ENCODE measurements at regions not wholly inside any gene's neighbourhood (a gene's known extent, or its start where the extent isn't known, plus 50 kb on each side); places are given as distances from the start of the nearest gene placed in this dataset.

DNA sequence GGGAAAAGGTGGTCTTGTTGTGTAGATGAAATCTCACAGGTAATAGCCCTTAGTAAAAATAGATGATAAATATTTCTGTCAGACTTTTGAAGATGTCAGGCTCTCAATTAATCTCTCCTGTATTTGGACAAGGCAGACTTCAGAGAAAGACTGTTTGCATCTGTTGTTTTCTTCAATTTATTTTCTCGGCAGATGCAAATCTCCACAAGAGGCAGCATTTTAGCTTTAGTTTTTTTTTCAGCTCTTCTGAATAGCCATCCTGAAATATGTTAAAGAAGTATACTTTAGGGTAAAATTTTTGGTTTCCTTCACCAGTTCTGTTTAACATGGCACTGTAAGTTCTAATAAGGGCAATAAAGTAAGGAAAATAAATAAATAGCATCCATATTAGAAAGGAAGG, 685.1 kb downstream of the SI start:
- Histone ChIP-seq H3K4me1 (ENCODE audit: control insufficient read depth in 1 of 2, insufficient read depth in 2 of 2, low read length in 2 of 2) (no peaks in the 10 kb centered on the region), H3K36me3 (ENCODE audit: control insufficient read depth in 1 of 2, insufficient read depth in 2 of 2, low read length in 1 of 2) (no peaks in the 10 kb centered on the region), H3K9me3 (ENCODE audit: control insufficient read depth, low read length) (no peaks in the 10 kb centered on the region), H3K4me3 (ENCODE audit: low read length in 2 of 2) (no peak overlapping the region), H3K27me3 (ENCODE audit: control insufficient read depth in 1 of 2, insufficient read depth in 2 of 2, low read length in 1 of 2) (no peaks in the 10 kb centered on the region), H3K27ac (ENCODE audit: low read depth in 1 of 2, low read length in 2 of 2) (no peak overlapping the region)
- intact Hi-C loops (cut with DNase I), result no loop called here
- no peak for ATAC-seq (ENCODE audit: low FRiP score)
- WGBS, 2 donors, result 71 to 73% methylated on average over 1 of the region's 1 CpG
- no peak for DNase-seq

DNA sequence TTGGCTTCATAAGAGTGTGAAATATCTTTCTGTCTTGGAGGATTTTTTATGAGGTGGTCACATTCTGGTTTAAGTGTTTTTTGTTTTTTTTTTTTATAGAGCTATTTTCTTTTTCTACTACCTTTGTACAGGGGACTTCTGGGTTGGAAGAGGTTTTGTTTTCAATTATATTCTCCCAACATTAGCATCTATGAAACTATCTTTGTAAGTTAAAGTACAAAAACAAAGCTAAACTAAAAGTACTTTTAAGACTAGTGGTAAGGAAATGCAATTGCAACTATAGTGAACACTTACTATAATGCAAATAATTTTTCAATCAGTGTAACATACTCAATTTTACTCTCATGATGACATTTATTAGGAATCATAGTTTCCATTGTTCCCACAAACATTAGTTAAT, 688.2 kb downstream of the SI start:
- Histone ChIP-seq H3K27ac (ENCODE audit: low read depth in 1 of 2, low read length in 2 of 2) (no peak overlapping the region), H3K27me3 (ENCODE audit: control insufficient read depth in 1 of 2, insufficient read depth in 2 of 2, low read length in 1 of 2) (no peaks in the 10 kb centered on the region), H3K9me3 (ENCODE audit: control insufficient read depth, low read length) (no peaks in the 10 kb centered on the region), H3K4me3 (ENCODE audit: low read length in 2 of 2) (no peak overlapping the region), H3K36me3 (ENCODE audit: control insufficient read depth in 1 of 2, insufficient read depth in 2 of 2, low read length in 1 of 2) (no peaks in the 10 kb centered on the region), H3K4me1 (ENCODE audit: control insufficient read depth in 1 of 2, insufficient read depth in 2 of 2, low read length in 2 of 2) (no peaks in the 10 kb centered on the region)
- ATAC-seq (ENCODE audit: low FRiP score) (no peak), DNase-seq (no peak)
- intact Hi-C loops (cut with DNase I), result no loop called here

DNA sequence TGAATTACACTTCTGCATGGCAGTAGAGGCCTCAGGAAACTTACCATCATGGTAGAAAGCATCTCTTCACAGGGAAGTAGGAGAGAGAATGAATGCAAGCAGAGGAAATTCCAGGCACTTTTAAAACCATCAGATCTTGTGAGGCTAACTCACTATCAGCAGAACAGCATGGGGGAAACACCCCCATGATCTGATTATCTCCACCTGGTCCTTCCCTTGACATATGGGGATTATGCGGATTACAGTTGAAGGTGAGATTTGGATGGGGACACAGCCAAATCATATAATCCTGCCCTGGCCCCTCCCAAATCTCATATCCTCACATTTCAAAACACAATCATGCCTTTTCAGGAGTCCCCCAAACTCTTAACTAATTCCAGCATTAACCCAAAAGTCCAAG, 691.1 kb downstream of the SI start:
- Histone ChIP-seq H3K27me3 (ENCODE audit: control insufficient read depth in 1 of 2, insufficient read depth in 2 of 2, low read length in 1 of 2) (no peaks in the 10 kb centered on the region), H3K4me3 (ENCODE audit: low read length in 2 of 2) (no peak overlapping the region), H3K27ac (ENCODE audit: low read depth in 1 of 2, low read length in 2 of 2) (no peak overlapping the region), H3K36me3 (ENCODE audit: control insufficient read depth in 1 of 2, insufficient read depth in 2 of 2, low read length in 1 of 2) (no peaks in the 10 kb centered on the region), H3K9me3 (ENCODE audit: control insufficient read depth, low read length) (no peaks in the 10 kb centered on the region), H3K4me1 (ENCODE audit: control insufficient read depth in 1 of 2, insufficient read depth in 2 of 2, low read length in 2 of 2) (no peaks in the 10 kb centered on the region)
- ATAC-seq (ENCODE audit: low FRiP score), result no peak
- 98 to 100% methylated on average over 1 of the region's 1 CpG for WGBS, 2 donors
- intact Hi-C loops (cut with DNase I), result no loop called here
- DNase-seq, result no peak

DNA sequence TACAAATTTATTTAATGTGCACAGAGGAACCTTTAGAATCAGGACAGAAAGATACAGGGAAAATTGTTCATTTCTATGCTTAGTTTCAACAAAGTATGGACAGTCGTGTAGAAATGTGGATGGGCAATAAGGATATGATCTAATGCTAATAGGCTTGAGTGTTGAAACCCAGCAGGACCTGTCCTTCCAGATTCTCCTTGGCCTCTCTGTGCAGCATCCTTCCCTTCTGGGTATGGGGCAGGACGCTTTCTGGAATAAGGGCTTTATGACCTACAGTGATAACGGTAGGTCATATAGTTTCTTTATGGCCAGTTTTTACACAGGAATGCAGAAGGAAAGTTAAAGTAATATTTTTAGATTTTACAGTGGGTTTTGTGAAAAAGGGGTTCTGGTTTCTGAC, 698.1 kb downstream of the SI start:
- H3K27me3 ChIP-seq (ENCODE audit: control insufficient read depth in 1 of 2, insufficient read depth in 2 of 2, low read length in 1 of 2), result no peaks in the 10 kb centered on the region
- intact Hi-C loops (cut with DNase I), result no loop called here
- 92 to 93% methylated on average over 3 of the region's 3 CpGs for WGBS, 2 donors
- no peaks in the 10 kb centered on the region for H3K9me3 ChIP-seq (ENCODE audit: control insufficient read depth, low read length)
- H3K36me3 ChIP-seq (ENCODE audit: control insufficient read depth in 1 of 2, insufficient read depth in 2 of 2, low read length in 1 of 2), result no peaks in the 10 kb centered on the region
- H3K4me1 ChIP-seq (ENCODE audit: control insufficient read depth in 1 of 2, insufficient read depth in 2 of 2, low read length in 2 of 2), result no peaks in the 10 kb centered on the region
- H3K27ac ChIP-seq (ENCODE audit: low read depth in 1 of 2, low read length in 2 of 2), result no peak overlapping the region
- ATAC-seq (ENCODE audit: low FRiP score) (no peak), DNase-seq (no peak)
- no peak overlapping the region for H3K4me3 ChIP-seq (ENCODE audit: low read length in 2 of 2)

DNA sequence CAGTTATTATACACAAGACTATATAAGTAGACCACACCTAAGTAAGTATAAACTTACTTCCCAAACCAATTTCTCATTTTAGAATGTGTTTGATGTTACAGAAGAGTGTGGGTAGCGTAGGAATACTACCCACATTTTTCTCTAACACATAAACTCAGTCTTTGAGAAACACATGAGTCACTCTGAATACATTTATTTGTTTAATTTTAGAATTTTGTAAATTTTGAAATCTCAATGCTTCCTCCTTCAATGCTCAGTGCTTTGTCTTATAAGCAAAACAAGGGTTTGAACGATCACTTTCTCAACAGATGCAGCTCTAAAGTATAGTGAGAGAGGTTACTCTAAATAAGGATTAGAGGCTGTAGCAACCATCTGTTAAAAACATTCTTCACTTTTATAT, 700.8 kb downstream of the SI start:
- H3K27me3 ChIP-seq (ENCODE audit: control insufficient read depth in 1 of 2, insufficient read depth in 2 of 2, low read length in 1 of 2), result no peaks in the 10 kb centered on the region
- no peaks in the 10 kb centered on the region for H3K4me1 ChIP-seq (ENCODE audit: control insufficient read depth in 1 of 2, insufficient read depth in 2 of 2, low read length in 2 of 2)
- no peaks in the 10 kb centered on the region for H3K36me3 ChIP-seq (ENCODE audit: control insufficient read depth in 1 of 2, insufficient read depth in 2 of 2, low read length in 1 of 2)
- 52 to 78% methylated on average over 2 of the region's 2 CpGs for WGBS, 2 donors
- intact Hi-C loops (cut with DNase I), result no loop called here
- ATAC-seq (ENCODE audit: low FRiP score) (no peak), DNase-seq (no peak)
- no peak overlapping the region for H3K4me3 ChIP-seq (ENCODE audit: low read length in 2 of 2)
- no peak overlapping the region for H3K27ac ChIP-seq (ENCODE audit: low read depth in 1 of 2, low read length in 2 of 2)
- H3K9me3 ChIP-seq (ENCODE audit: control insufficient read depth, low read length), result no peaks in the 10 kb centered on the region

DNA sequence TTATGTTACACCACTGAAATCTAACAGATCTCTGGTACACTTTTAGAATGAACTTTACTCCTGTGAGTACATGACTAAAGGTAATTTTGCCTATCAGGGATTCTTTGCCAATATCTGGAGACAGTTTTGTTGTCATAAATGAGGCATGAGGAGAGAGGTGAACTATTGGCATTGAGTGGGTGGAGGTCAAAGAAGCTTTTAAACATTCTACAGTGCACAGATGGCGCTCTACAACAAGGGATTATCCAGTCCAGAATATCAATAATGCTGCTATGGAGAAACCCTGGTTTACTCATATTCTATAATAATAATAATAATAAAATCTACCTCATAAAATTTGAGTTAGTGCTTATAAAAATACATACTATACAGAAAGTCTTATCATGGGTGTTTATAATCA, 702.3 kb downstream of the SI start:
- no peak overlapping the region for H3K27ac ChIP-seq (ENCODE audit: low read depth in 1 of 2, low read length in 2 of 2)
- H3K9me3 ChIP-seq (ENCODE audit: control insufficient read depth, low read length), result no peaks in the 10 kb centered on the region
- intact Hi-C loops (cut with DNase I), result no loop called here
- no peaks in the 10 kb centered on the region for H3K36me3 ChIP-seq (ENCODE audit: control insufficient read depth in 1 of 2, insufficient read depth in 2 of 2, low read length in 1 of 2)
- no peak overlapping the region for H3K4me3 ChIP-seq (ENCODE audit: low read length in 2 of 2)
- H3K4me1 ChIP-seq (ENCODE audit: control insufficient read depth in 1 of 2, insufficient read depth in 2 of 2, low read length in 2 of 2), result no peaks in the 10 kb centered on the region
- DNase-seq (no peak), ATAC-seq (ENCODE audit: low FRiP score) (no peak)
- WGBS, 2 donors, result 94 to 97% methylated on average over 1 of the region's 1 CpG
- no peaks in the 10 kb centered on the region for H3K27me3 ChIP-seq (ENCODE audit: control insufficient read depth in 1 of 2, insufficient read depth in 2 of 2, low read length in 1 of 2)

DNA sequence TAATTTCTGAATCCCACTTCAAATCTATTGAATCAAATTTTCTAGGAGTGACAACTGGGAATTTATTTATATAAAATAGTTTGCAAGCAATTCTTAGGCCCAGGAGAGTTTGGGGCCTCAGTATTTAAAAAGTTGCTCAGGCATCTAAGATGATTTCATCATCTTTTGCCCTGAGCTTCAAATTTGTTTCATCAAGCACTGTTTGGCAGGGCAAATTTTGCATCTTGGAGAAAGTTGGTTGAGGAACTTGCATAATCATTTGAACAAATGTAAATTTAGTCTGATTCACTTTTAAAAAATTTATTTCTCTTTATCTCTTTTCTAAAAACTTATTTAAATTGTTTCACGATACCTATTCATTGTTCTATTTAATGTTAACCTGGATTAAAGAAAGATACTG, 702.8 kb downstream of the SI start:
- WGBS, 2 donors, result 57 to 92% methylated on average over 1 of the region's 1 CpG
- Histone ChIP-seq H3K4me3 (ENCODE audit: low read length in 2 of 2) (no peak overlapping the region), H3K27me3 (ENCODE audit: control insufficient read depth in 1 of 2, insufficient read depth in 2 of 2, low read length in 1 of 2) (no peaks in the 10 kb centered on the region), H3K27ac (ENCODE audit: low read depth in 1 of 2, low read length in 2 of 2) (no peak overlapping the region), H3K4me1 (ENCODE audit: control insufficient read depth in 1 of 2, insufficient read depth in 2 of 2, low read length in 2 of 2) (no peaks in the 10 kb centered on the region), H3K36me3 (ENCODE audit: control insufficient read depth in 1 of 2, insufficient read depth in 2 of 2, low read length in 1 of 2) (no peaks in the 10 kb centered on the region), H3K9me3 (ENCODE audit: control insufficient read depth, low read length) (no peaks in the 10 kb centered on the region)
- intact Hi-C loops (cut with DNase I), result no loop called here
- ATAC-seq (ENCODE audit: low FRiP score) (no peak), DNase-seq (no peak)

DNA sequence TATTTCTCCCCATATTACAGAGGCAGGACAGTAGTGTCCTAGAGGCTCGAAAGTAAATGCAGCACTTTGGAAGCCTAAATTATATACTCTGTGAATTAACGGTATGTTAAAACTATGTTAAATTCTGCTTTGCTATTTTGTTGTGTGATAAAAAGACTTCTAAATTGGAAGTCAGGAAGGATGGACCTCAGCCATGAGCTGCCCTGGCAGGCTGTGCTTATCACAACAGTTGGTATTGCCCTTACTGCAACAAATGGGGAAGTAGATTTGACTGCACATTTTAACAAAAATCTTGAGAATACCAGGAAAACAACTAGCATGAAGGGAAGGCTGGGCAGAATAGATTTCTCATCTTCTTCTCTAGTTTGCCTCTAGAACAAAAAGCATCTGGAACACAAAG, 706.6 kb downstream of the SI start:
- DNase-seq (no peak), ATAC-seq (ENCODE audit: low FRiP score) (no peak)
- 39 to 54% methylated on average over 2 of the region's 2 CpGs for WGBS, 2 donors
- H3K27ac ChIP-seq (ENCODE audit: low read depth in 1 of 2, low read length in 2 of 2), result no peak overlapping the region
- no peak overlapping the region for H3K4me3 ChIP-seq (ENCODE audit: low read length in 2 of 2)
- H3K9me3 ChIP-seq (ENCODE audit: control insufficient read depth, low read length), result no peaks in the 10 kb centered on the region
- no peaks in the 10 kb centered on the region for H3K4me1 ChIP-seq (ENCODE audit: control insufficient read depth in 1 of 2, insufficient read depth in 2 of 2, low read length in 2 of 2)
- intact Hi-C loops (cut with DNase I), result no loop called here
- no peaks in the 10 kb centered on the region for H3K27me3 ChIP-seq (ENCODE audit: control insufficient read depth in 1 of 2, insufficient read depth in 2 of 2, low read length in 1 of 2)
- H3K36me3 ChIP-seq (ENCODE audit: control insufficient read depth in 1 of 2, insufficient read depth in 2 of 2, low read length in 1 of 2), result no peaks in the 10 kb centered on the region

DNA sequence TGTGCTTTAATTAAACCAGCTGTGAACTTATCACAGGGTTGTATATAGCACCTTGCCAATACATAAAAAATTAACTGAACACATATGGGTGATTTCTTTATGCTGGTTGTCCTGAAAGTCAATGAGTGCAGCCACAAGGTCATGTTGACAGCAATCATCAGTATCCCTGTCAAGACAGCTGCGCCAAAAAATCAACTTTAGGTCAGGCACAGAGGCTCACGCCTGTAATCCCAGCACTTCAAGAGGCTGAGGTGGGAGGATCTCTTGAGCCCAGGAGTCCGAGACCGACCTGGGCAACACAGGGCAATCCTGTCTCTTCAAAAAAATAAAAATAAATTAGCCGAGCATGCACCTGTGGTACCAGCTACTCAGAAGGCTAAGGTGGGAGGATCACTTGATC, 707.3 kb downstream of the SI start:
- Histone ChIP-seq H3K4me1 (ENCODE audit: control insufficient read depth in 1 of 2, insufficient read depth in 2 of 2, low read length in 2 of 2) (no peaks in the 10 kb centered on the region), H3K9me3 (ENCODE audit: control insufficient read depth, low read length) (no peaks in the 10 kb centered on the region), H3K27me3 (ENCODE audit: control insufficient read depth in 1 of 2, insufficient read depth in 2 of 2, low read length in 1 of 2) (no peaks in the 10 kb centered on the region), H3K4me3 (ENCODE audit: low read length in 2 of 2) (no peak overlapping the region), H3K36me3 (ENCODE audit: control insufficient read depth in 1 of 2, insufficient read depth in 2 of 2, low read length in 1 of 2) (no peaks in the 10 kb centered on the region), H3K27ac (ENCODE audit: low read depth in 1 of 2, low read length in 2 of 2) (no peak overlapping the region)
- ATAC-seq (ENCODE audit: low FRiP score) (no peak), DNase-seq (no peak)
- WGBS, 2 donors, result 80 to 83% methylated on average over 5 of the region's 5 CpGs
- intact Hi-C loops (cut with DNase I), result no loop called here

DNA sequence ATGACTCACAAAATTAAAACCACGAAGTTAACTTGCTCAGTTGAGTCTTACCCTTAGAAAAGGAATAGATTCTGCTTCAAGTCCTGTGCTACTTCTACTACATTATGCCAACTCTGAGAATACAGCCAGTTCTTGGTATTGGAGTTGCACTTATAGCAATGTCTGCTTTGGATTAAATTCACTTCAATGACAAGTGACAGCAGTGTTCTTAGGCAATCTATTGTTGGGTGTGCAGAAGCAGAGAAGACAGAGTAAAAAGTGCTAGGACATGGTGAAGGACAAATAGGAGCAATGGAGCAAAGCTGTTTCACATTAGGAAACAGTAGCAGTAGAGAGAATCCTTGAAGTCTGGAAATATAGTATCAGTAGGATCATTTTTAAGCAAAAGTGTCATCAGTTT, 713.1 kb downstream of the SI start:
- Histone ChIP-seq H3K27me3 (ENCODE audit: control insufficient read depth in 1 of 2, insufficient read depth in 2 of 2, low read length in 1 of 2) (no peaks in the 10 kb centered on the region), H3K36me3 (ENCODE audit: control insufficient read depth in 1 of 2, insufficient read depth in 2 of 2, low read length in 1 of 2) (no peaks in the 10 kb centered on the region), H3K9me3 (ENCODE audit: control insufficient read depth, low read length) (peaks cover 2% of the 10 kb centered on the region), H3K4me3 (ENCODE audit: low read length in 2 of 2) (no peak overlapping the region), H3K27ac (ENCODE audit: low read depth in 1 of 2, low read length in 2 of 2) (no peak overlapping the region), H3K4me1 (ENCODE audit: control insufficient read depth in 1 of 2, insufficient read depth in 2 of 2, low read length in 2 of 2) (peaks cover 0 to 2% of the 10 kb centered on the region in 2 donors)
- ATAC-seq (ENCODE audit: low FRiP score), result no peak
- WGBS, 2 donors, result 63 to 73% methylated on average over 1 of the region's 1 CpG
- intact Hi-C loops (cut with DNase I), result no loop called here
- no peak for DNase-seq

All from aorta (tissue), 5 donors.